Activated B cell treated with CpG ODN at 0.5 μM for 24 hours (primary cell): ENCODE measurements at regions not wholly inside any gene's neighbourhood (a gene's known extent, or its start where the extent isn't known, plus 50 kb on each side); places are given as distances from the start of the nearest gene placed in this dataset.

Experiments used
- ATAC-seq: fragments of 200-7000 bp; cut with Tn5 transposase; one replicate; pipeline ENCODE4 v1.10.0; 2021; ENCODE audit warnings: low read depth, mild to moderate bottlenecking, moderate library complexity
- CTCF ChIA-PET: fragments of 350-600 bp; sonication (Branson Sonifier 250); formaldehyde crosslinking; loops from one replicate; lab custom pipeline; 2021; ENCODE audit warnings: antibody characterized with exemption; lab: Charles Lee
- POLR2A ChIA-PET: fragments of 350-600 bp; sonication (Branson Sonifier 250); formaldehyde crosslinking; loops from one replicate; lab custom pipeline; 2021; ENCODE audit warnings: antibody characterized with exemption; lab: Charles Lee
- DNase-seq: peaks from one replicate; pipeline ENCODE4 v3.0.0; 2022
- H3K27ac Mint-ChIP-seq: one replicate; pipeline ENCODE4 v1.8.0; 2020; ENCODE audit warnings: mixed read lengths
- H3K27me3 Mint-ChIP-seq: one replicate; pipeline ENCODE4 v1.8.0; 2021; ENCODE audit warnings: mixed read lengths
- H3K36me3 Mint-ChIP-seq: one replicate; pipeline ENCODE4 v1.8.0; 2021; ENCODE audit warnings: low read depth, mixed read lengths
- H3K4me1 Mint-ChIP-seq: one replicate; pipeline ENCODE4 v1.8.0; 2021; ENCODE audit warnings: mixed read lengths
- H3K4me3 Mint-ChIP-seq: one replicate; pipeline ENCODE4 v1.8.0; 2020; ENCODE audit warnings: mild to moderate bottlenecking, mixed read lengths
- H3K9me3 Mint-ChIP-seq: one replicate; pipeline ENCODE4 v1.8.0; 2020; ENCODE audit warnings: mixed read lengths
- CTCF ChIP-seq: fragments of 200-600 bp; IDR thresholded peaks from one replicate; pipeline ENCODE4 v1.8.0; 2022; ENCODE audit warnings: antibody characterized with exemption, mild to moderate bottlenecking
- intact Hi-C: fragments of 100-400 bp; cut with micrococcal nuclease; formaldehyde crosslinking; loops from one replicate; pipeline ENCODE4 v1.15.1; 2024

- CTCF ChIA-PET: no interaction called here
- H3K9me3 Mint-ChIP-seq: no peaks in the 10 kb centered on the region
- intact Hi-C loops: no loop called here
- POLR2A ChIA-PET: no interaction called here
- H3K4me1 Mint-ChIP-seq: no peaks in the 10 kb centered on the region
- H3K4me3 Mint-ChIP-seq: no peak overlapping the region
- no peaks in the 10 kb centered on the region for H3K36me3 Mint-ChIP-seq
- no peak for TF ChIP-seq CTCF
- H3K27ac Mint-ChIP-seq: peak overlapping the region; percentile 18
- ATAC-seq (no peak), DNase-seq (no peak)
- H3K27me3 Mint-ChIP-seq: peaks cover 5% of the 10 kb centered on the region
Measured at GRCh38 chr22:25437414-25438160, 126.9 kb upstream of the GRK3 start.

GRCh38 chr22:25447067-25447685 is 117.3 kb upstream of the GRK3 start:
- CTCF ChIA-PET: interaction anchor here (0.9 to 2.1 kb wide), 5 partner anchors 45 to 884 kb away, joined by 3 to 12 read pairs (median 4); no protein-coding TSS in a partner anchor
- peak overlapping the region; percentile 94 for H3K4me3 Mint-ChIP-seq
- H3K27me3 Mint-ChIP-seq: no peaks in the 10 kb centered on the region
- DNase-seq (no peak), ATAC-seq (no peak)
- no peaks in the 10 kb centered on the region for H3K9me3 Mint-ChIP-seq
- H3K27ac Mint-ChIP-seq: no peak overlapping the region
- H3K4me1 Mint-ChIP-seq: peaks cover 39% of the 10 kb centered on the region
- H3K36me3 Mint-ChIP-seq: peaks cover 18% of the 10 kb centered on the region
- POLR2A ChIA-PET: interaction anchor here (1.0 kb wide), 1 partner anchor 28 kb away, joined by 5 read pairs; no protein-coding TSS in a partner anchor
- TF ChIP-seq CTCF: no peak
- intact Hi-C loops: loop anchor here (5.0 to 10.0 kb wide), 3 partner anchors 255 to 918 kb away; no protein-coding TSS in a partner anchor

GRCh38 chr22:25447686-25448434 is 116.6 kb upstream of the GRK3 start:
- intact Hi-C loops: loop anchor here (1.0 to 10.0 kb wide), 6 partner anchors 43 to 917 kb away; no protein-coding TSS in a partner anchor
- Mint-ChIP-seq H3K9me3 (no peaks in the 10 kb centered on the region), H3K27ac (peak overlapping the region; percentile 89), H3K4me3 (peak overlapping the region; percentile 94), H3K4me1 (peaks cover 44% of the 10 kb centered on the region), H3K36me3 (peaks cover 25% of the 10 kb centered on the region), H3K27me3 (no peaks in the 10 kb centered on the region)
- peak; percentile 89 for DNase-seq
- TF ChIP-seq CTCF: peak; percentile 42
- ChIA-PET CTCF (interaction anchor here (0.9 to 2.1 kb wide), 5 partner anchors 45 to 883 kb away, joined by 3 to 12 read pairs (median 4); no protein-coding TSS in a partner anchor), POLR2A (interaction anchor here (1.0 kb wide), 1 partner anchor 29 kb away, joined by 5 read pairs; no protein-coding TSS in a partner anchor)
- ATAC-seq: peak; percentile 95

GRCh38 chr22:25448435-25449051 is 115.9 kb upstream of the GRK3 start:
- H3K27ac Mint-ChIP-seq: peak overlapping the region; percentile 89
- POLR2A ChIA-PET: interaction anchor here (1.0 kb wide), 1 partner anchor 30 kb away, joined by 5 read pairs; no protein-coding TSS in a partner anchor
- H3K9me3 Mint-ChIP-seq: no peaks in the 10 kb centered on the region
- CTCF ChIA-PET: interaction anchor here (2.1 kb wide), 1 partner anchor 324 kb away, joined by 12 read pairs; no protein-coding TSS in a partner anchor
- DNase-seq (no peak), ATAC-seq (peak; percentile 31)
- no peaks in the 10 kb centered on the region for H3K27me3 Mint-ChIP-seq
- H3K36me3 Mint-ChIP-seq: peaks cover 26% of the 10 kb centered on the region
- peaks cover 44% of the 10 kb centered on the region for H3K4me1 Mint-ChIP-seq
- peak overlapping the region; percentile 94 for H3K4me3 Mint-ChIP-seq
- no peak for TF ChIP-seq CTCF
- intact Hi-C loops: loop anchor here (1.0 to 10.0 kb wide), 6 partner anchors 44 to 916 kb away; no protein-coding TSS in a partner anchor
